ENCODE measurements at regions not wholly inside any gene's neighbourhood (a gene's known extent, or its start where the extent isn't known, plus 50 kb on each side); places are given as distances from the start of the nearest gene placed in this dataset.

DNA sequence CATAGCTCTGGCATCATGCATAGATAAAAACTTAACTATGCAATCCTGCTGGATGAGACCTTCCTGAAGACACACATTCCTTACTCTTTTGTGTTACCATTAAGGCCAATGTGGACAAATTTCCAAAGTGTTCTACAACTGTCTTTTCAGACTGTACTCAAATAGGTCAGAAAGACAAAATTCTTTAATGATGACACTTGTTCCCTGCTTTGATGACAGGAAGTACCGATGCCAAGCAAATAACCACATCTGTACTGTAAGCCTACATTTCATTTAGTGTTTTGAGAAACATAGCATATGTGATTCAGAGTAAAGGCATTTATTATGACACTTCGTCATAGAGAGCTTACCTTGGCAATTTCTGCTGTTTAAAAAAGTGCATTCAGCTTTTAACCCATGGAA is 55.0 kb downstream of the PMAIP1 start:
- Histone ChIP-seq H3K9me3 (ENCODE audit: control insufficient read depth, insufficient read depth, low read depth, low read length) (no peaks in the 10 kb centered on the region), H3K4me3 (replicated peaks in 1 of 4; ENCODE audit: control extremely low read depth in 1 of 4, insufficient read depth in 1 of 4, low read depth in 3 of 4, low read length in 4 of 4) (no peak overlapping the region), H2AFZ (ENCODE audit: low read length) (no peak overlapping the region), H3K36me3 (ENCODE audit: control insufficient read depth, insufficient read depth, low read length) (no peaks in the 10 kb centered on the region), H3K4me2 (ENCODE audit: extremely low read depth, insufficient read depth, low read length) (no peak overlapping the region), H3K4me1 (ENCODE audit: control insufficient read depth, extremely low read depth, insufficient read depth, low read length) (peaks cover 2% of the 10 kb centered on the region), H3K27me3 (ENCODE audit: control insufficient read depth, insufficient read depth, low read length) (no peaks in the 10 kb centered on the region), H3K79me2 (ENCODE audit: control insufficient read depth, insufficient read depth, low read length) (no peaks in the 10 kb centered on the region), H3K27ac (ENCODE audit: insufficient read depth, low read length) (no peak overlapping the region), H4K20me1 (ENCODE audit: control insufficient read depth, extremely low read depth, insufficient read depth, low read length) (no peaks in the 10 kb centered on the region), H3K9ac (ENCODE audit: insufficient read depth, low read length) (no peak overlapping the region)
- no peak for TF ChIP-seq EZH2 (IDR thresholded peaks at IDR 0.05; ENCODE audit: low read length, missing control alignments)
- TF ChIP-seq, protein P1, sequence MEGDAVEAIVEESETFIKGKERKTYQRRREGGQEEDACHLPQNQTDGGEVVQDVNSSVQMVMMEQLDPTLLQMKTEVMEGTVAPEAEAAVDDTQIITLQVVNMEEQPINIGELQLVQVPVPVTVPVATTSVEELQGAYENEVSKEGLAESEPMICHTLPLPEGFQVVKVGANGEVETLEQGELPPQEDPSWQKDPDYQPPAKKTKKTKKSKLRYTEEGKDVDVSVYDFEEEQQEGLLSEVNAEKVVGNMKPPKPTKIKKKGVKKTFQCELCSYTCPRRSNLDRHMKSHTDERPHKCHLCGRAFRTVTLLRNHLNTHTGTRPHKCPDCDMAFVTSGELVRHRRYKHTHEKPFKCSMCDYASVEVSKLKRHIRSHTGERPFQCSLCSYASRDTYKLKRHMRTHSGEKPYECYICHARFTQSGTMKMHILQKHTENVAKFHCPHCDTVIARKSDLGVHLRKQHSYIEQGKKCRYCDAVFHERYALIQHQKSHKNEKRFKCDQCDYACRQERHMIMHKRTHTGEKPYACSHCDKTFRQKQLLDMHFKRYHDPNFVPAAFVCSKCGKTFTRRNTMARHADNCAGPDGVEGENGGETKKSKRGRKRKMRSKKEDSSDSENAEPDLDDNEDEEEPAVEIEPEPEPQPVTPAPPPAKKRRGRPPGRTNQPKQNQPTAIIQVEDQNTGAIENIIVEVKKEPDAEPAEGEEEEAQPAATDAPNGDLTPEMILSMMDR (conservative IDR thresholded peaks at IDR 0.05 in 1 of 2, IDR thresholded peaks at IDR 0.05 in 1 of 2; ENCODE audit: low read depth in 1 of 2, low read length in 2 of 2) = no peak
- peak; percentile 23 to 80 for DNase-seq (ENCODE audit: low read depth in 2 of 2)

DNA sequence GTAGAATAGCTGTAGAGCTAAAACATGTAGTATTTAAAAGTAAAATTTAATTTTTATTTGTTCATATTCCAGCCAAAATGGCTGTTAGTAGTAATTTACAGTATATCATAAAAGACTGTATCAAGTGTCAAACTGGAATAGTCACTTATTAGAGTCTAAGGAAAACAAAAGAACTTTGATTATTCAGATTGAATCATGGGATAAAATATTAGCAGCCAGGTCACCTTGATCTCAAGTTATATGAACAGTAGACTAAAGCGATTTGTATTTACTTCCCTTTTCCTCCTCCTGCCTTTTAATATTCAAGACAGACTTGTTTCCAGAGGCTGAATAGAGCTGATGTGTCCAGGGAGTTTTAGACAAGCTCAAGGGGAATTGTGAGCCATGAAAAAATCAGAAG is 54.4 kb downstream of the PMAIP1 start:
- H4K20me1 ChIP-seq (ENCODE audit: control insufficient read depth, extremely low read depth, insufficient read depth, low read length) = no peaks in the 10 kb centered on the region
- no peaks in the 10 kb centered on the region for H3K79me2 ChIP-seq (ENCODE audit: control insufficient read depth, insufficient read depth, low read length)
- H3K27ac ChIP-seq (ENCODE audit: insufficient read depth, low read length) = no peak overlapping the region
- H3K36me3 ChIP-seq (ENCODE audit: control insufficient read depth, insufficient read depth, low read length) = no peaks in the 10 kb centered on the region
- H3K4me2 ChIP-seq (ENCODE audit: extremely low read depth, insufficient read depth, low read length) = no peak overlapping the region
- no peak for TF ChIP-seq EZH2 (IDR thresholded peaks at IDR 0.05; ENCODE audit: low read length, missing control alignments)
- TF ChIP-seq, protein P1 (conservative IDR thresholded peaks at IDR 0.05 in 1 of 2, IDR thresholded peaks at IDR 0.05 in 1 of 2; ENCODE audit: low read depth in 1 of 2, low read length in 2 of 2) = no peak
- peaks cover 2% of the 10 kb centered on the region for H3K4me1 ChIP-seq (ENCODE audit: control insufficient read depth, extremely low read depth, insufficient read depth, low read length)
- H3K4me3 ChIP-seq (replicated peaks in 1 of 4; ENCODE audit: control extremely low read depth in 1 of 4, insufficient read depth in 1 of 4, low read depth in 3 of 4, low read length in 4 of 4) = no peak overlapping the region
- H2AFZ ChIP-seq (ENCODE audit: low read length) = no peak overlapping the region
- H3K9me3 ChIP-seq (ENCODE audit: control insufficient read depth, insufficient read depth, low read depth, low read length) = no peaks in the 10 kb centered on the region
- no peak overlapping the region for H3K9ac ChIP-seq (ENCODE audit: insufficient read depth, low read length)
- no peaks in the 10 kb centered on the region for H3K27me3 ChIP-seq (ENCODE audit: control insufficient read depth, insufficient read depth, low read length)
- no peak for DNase-seq (ENCODE audit: low read depth in 2 of 2)
